SKM-1 treated with dmso at 0.1 percent for 144 hours (cell line): ENCODE measurements at regions not wholly inside any gene's neighbourhood (a gene's known extent, or its start where the extent isn't known, plus 50 kb on each side); places are given as distances from the start of the nearest gene placed in this dataset.
A peak's percentile ranks its signal among the peaks of the same experiment; 100 is the strongest.

Experiments used
- DNase-seq: peaks from one replicate; lab custom pipeline; 2025; ENCODE audit not compliant: unreplicated experiment; lab: John Stamatoyannopoulos, UW

- no peak for DNase-seq
Observed at GRCh38 chr6:3997177-3997770, 81.7 kb downstream of the FAM217A start.

GRCh38 chr6:3999800-4000661 is 78.9 kb downstream of the FAM217A start:
- no peak for DNase-seq

GRCh38 chr6:4004249-4004648 is 74.7 kb downstream of the FAM217A start:
- DNase-seq = no peak

DNA sequence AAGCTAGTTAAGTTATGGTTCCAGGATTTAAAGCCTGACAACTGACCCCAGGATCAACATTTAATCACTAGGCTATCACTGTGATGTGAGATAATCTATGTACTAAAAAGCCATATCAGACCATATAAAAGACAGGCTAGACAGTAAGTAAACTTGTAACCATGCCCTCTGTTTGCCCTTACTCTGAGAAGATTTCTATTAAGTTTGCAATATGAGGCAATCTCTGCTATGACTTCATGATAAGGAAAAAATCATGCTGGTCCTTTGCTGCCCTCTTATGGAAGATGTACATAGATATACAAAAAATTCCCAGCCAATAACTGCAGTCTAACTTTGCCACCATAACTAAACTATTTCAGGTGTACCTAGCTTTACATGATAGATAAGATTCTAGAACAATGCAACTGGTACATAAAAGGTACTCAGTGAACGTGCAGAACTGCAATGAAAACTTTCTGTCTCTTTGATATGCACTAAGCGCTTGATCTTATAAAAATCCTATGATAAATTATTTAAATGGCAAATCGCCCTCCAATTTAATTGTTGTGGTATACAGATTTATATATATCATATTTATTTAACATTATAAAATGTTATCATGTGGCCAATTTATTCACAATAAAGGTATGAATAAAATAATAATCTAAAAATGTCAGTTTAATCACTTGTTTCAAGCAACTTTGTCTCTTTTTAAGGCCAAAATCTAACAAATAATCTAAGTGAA is 70.5 kb downstream of the FAM217A start:
- peak; percentile 70 for DNase-seq

GRCh38 chr6:4009486-4009885 is 69.5 kb downstream of the FAM217A start:
- no peak for DNase-seq

DNA sequence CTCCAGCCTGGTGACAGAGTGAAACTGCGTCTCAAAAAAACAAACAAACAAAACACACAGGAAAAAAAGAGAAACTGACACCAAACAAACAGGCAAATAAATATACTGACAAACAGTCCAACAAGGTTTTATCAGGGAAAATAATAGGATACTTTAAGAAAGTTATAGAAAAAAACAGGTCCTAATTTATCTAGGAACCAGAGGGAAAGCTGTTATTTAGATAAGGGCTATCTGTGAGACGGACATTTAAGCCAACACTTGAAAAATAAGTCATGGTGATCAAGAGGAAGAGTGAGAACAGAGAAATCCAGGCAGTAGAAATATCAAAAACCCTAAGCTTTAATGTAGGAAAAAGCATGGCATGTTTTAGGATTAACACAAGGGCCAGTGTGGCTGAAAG is 68.9 kb downstream of the FAM217A start:
- DNase-seq = no peak

- peak; percentile 30 for DNase-seq
Observed at GRCh38 chr6:4010689-4011090, 68.2 kb downstream of the FAM217A start.

DNA sequence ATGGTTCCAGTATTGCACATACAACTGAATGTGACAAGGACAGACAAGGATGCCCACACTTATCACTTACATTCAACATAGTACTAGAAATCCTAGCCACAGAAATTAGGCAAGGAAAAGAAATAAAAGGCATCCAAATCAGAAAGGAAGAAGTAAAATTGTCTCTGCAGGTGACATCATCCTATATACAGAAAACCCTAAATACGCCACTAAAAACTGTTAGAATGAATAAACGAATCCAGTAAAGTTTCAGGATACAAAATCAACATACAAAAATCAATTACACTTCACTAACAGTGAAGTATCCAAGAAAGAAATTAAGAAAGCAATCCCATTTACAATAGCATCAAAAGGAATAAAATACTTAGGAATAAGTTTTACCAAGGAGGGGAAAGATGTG is 66.1 kb downstream of the FAM217A start:
- no peak for DNase-seq

GRCh38 chr6:4017058-4017739 is 61.7 kb downstream of the FAM217A start:
- DNase-seq = no peak

DNA sequence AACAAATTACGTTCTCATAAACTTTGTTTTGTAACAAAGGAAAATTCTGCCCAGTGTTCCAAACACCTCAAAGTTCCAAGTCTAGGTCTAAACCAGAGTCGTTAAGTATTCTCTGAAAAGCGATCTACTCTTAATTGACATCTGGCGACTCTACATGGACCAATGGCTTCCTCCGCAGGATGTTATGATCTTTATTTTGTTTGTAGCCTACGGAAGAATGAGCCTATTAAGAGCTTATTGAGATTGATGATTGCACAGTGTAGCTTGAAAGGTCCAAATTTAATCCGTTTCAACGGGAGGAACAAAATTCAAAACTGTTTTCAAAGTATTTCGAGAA is 61.1 kb downstream of the FAM217A start:
- DNase-seq = no peak

- DNase-seq = peak; percentile 94
Observed at GRCh38 chr6:4018171-4018923, 60.6 kb downstream of the FAM217A start.
